ENCODE measurements at regions not wholly inside any gene's neighbourhood (a gene's known extent, or its start where the extent isn't known, plus 50 kb on each side); places are given as distances from the start of the nearest gene placed in this dataset.
A peak's percentile ranks its signal among the peaks of the same experiment; 100 is the strongest.

GRCh38 chr13:72296246-72296645 lies 429.2 kb upstream of the DACH1 start:
- CTCF ChIA-PET = no interaction called here
- BruUV-seq (replicated peaks) = no TSS peak
- Histone ChIP-seq H3K79me2 (ENCODE audit: insufficient read depth, low read length) (no peaks in the 10 kb centered on the region), H3K9me2 (ENCODE audit: insufficient read depth) (no peaks in the 10 kb centered on the region), H3K4me2 (ENCODE audit: low read length) (no peak overlapping the region), H4K20me1 (ENCODE audit: insufficient read depth) (no peaks in the 10 kb centered on the region), H3K36me3 (ENCODE audit: control insufficient read depth in 1 of 2, insufficient read depth in 2 of 2, low read length in 2 of 2) (no peaks in the 10 kb centered on the region), H3K9ac (ENCODE audit: low read length) (no peak overlapping the region), H3K27me3 (ENCODE audit: insufficient read depth, low read length) (no peaks in the 10 kb centered on the region), H3K4me3 (replicated peaks in 1 of 2; ENCODE audit: low read depth in 1 of 2, low read length in 2 of 2) (no peak overlapping the region), H3K4me1 (ENCODE audit: control insufficient read depth in 1 of 2, insufficient read depth in 2 of 2, low read length in 2 of 2) (peaks cover 10 to 32% of the 10 kb centered on the region in 2 experiments), H2AFZ (ENCODE audit: low read depth, low read length, poor library complexity, severe bottlenecking) (no peak overlapping the region), H3K9me3 (ENCODE audit: control insufficient read depth in 1 of 2, insufficient read depth in 1 of 2, low read depth in 1 of 2, low read length in 2 of 2) (no peaks in the 10 kb centered on the region), H3K27ac (ENCODE audit: low read depth, low read length) (no peak overlapping the region)
- POLR2A ChIA-PET = no interaction called here
- no peak for TF ChIP-seq EZH2phosphoT487 (IDR thresholded peaks at IDR 0.05; ENCODE audit: borderline replicate concordance)
- no peak for TF ChIP-seq ELF1 (IDR thresholded peaks at IDR 0.05; ENCODE audit: borderline replicate concordance, low read depth)
- no peak for TF ChIP-seq CEBPB (IDR thresholded peaks at IDR 0.05; ENCODE audit: low read depth)
- TF ChIP-seq CBX3 (IDR thresholded peaks at IDR 0.05; ENCODE audit: low read depth) = no peak
- TF ChIP-seq SRF (IDR thresholded peaks at IDR 0.05; ENCODE audit: low read depth) = no peak
- ATAC-seq (no peak), DNase-seq (ENCODE audit: low read depth, low spot score) (no peak)
- RAD21 ChIA-PET (ENCODE audit: low non-redundant PET in 1 of 2, low total read pairs in 2 of 2, uncharacterized antibody in 2 of 2, unreplicated experiment in 2 of 2) = no interaction called here
- intact Hi-C loops (cut with micrococcal nuclease) = no loop called here

GRCh38 chr13:72295153-72295552 lies 428.1 kb upstream of the DACH1 start:
- Histone ChIP-seq H3K9me3 (ENCODE audit: control insufficient read depth in 1 of 2, insufficient read depth in 1 of 2, low read depth in 1 of 2, low read length in 2 of 2) (no peaks in the 10 kb centered on the region), H3K4me1 (ENCODE audit: control insufficient read depth in 1 of 2, insufficient read depth in 2 of 2, low read length in 2 of 2) (peaks cover 10 to 43% of the 10 kb centered on the region in 2 experiments), H3K4me3 (replicated peaks in 1 of 2; ENCODE audit: low read depth in 1 of 2, low read length in 2 of 2) (no peak overlapping the region), H3K4me2 (ENCODE audit: low read length) (peak overlapping the region; percentile 13; the same call in 1 of the 2 replicates), H3K27me3 (ENCODE audit: insufficient read depth, low read length) (no peaks in the 10 kb centered on the region), H3K27ac (ENCODE audit: low read depth, low read length) (peak overlapping the region; percentile 39; the same call in 1 of the 2 replicates), H3K9ac (ENCODE audit: low read length) (no peak overlapping the region), H4K20me1 (ENCODE audit: insufficient read depth) (no peaks in the 10 kb centered on the region), H3K9me2 (ENCODE audit: insufficient read depth) (no peaks in the 10 kb centered on the region), H2AFZ (ENCODE audit: low read depth, low read length, poor library complexity, severe bottlenecking) (no peak overlapping the region), H3K79me2 (ENCODE audit: insufficient read depth, low read length) (no peaks in the 10 kb centered on the region), H3K36me3 (ENCODE audit: control insufficient read depth in 1 of 2, insufficient read depth in 2 of 2, low read length in 2 of 2) (no peaks in the 10 kb centered on the region)
- no peak for TF ChIP-seq RAD21 (IDR thresholded peaks at IDR 0.05; ENCODE audit: low read depth)
- no peak for TF ChIP-seq SRF (IDR thresholded peaks at IDR 0.05; ENCODE audit: low read depth)
- no peak for TF ChIP-seq JUND (IDR thresholded peaks at IDR 0.05)
- no peak for TF ChIP-seq POLR2AphosphoS5 (IDR thresholded peaks at IDR 0.05; ENCODE audit: low read depth, low read length)
- TF ChIP-seq TCF7L2 (IDR thresholded peaks at IDR 0.05; ENCODE audit: borderline replicate concordance, extremely low read depth, insufficient read depth, insufficient read length) = no peak
- no peak for TF ChIP-seq EGR1 (IDR thresholded peaks at IDR 0.05; ENCODE audit: low read depth)
- TF ChIP-seq FOSL1 (IDR thresholded peaks at IDR 0.05; ENCODE audit: low read depth) = no peak
- TF ChIP-seq ZNF274 (IDR thresholded peaks at IDR 0.05; ENCODE audit: low read depth, low read length) = no peak
- TF ChIP-seq CEBPB (IDR thresholded peaks at IDR 0.05; ENCODE audit: low read depth) = no peak
- TF ChIP-seq ATF3 (IDR thresholded peaks at IDR 0.05) = no peak
- no peak for TF ChIP-seq MAX (IDR thresholded peaks at IDR 0.05)
- DNase-seq (ENCODE audit: low read depth, low spot score) (no peak), ATAC-seq (no peak)
- RAD21 ChIA-PET (ENCODE audit: low non-redundant PET in 1 of 2, low total read pairs in 2 of 2, uncharacterized antibody in 2 of 2, unreplicated experiment in 2 of 2) = no interaction called here
- no TSS peak for BruUV-seq (replicated peaks)
- CTCF ChIA-PET = no interaction called here
- intact Hi-C loops (cut with micrococcal nuclease) = no loop called here
- POLR2A ChIA-PET = no interaction called here
